Upper lobe of left lung (tissue), 6 donors: ENCODE measurements at regions not wholly inside any gene's neighbourhood (a gene's known extent, or its start where the extent isn't known, plus 50 kb on each side); places are given as distances from the start of the nearest gene placed in this dataset.

Source experiments
- ATAC-seq, 2 donors: fragments of 200-7000 bp; cut with Tn5 transposase; one replicate each; pipeline ENCODE4 v1.9.1; 2022; ENCODE audit warnings: mild to moderate bottlenecking in 2 of 2, moderate library complexity in 2 of 2; ENCODE audit not compliant: low FRiP score in 2 of 2
- DNase-seq, 2 donors: peaks; one replicate each; pipeline ENCODE4 v3.0.0-alpha.2; 2019 to 2020
- H3K27ac ChIP-seq, 4 donors: fragments of 200-600 bp; sonication (generic); one replicate each; pipeline ENCODE4 v1.5.1; 2016 to 2019
- H3K27me3 ChIP-seq, 4 donors: fragments of 200-600 bp; sonication (generic); one replicate each; pipeline ENCODE4 v1.5.1; 2017 to 2019
- H3K36me3 ChIP-seq, 4 donors: fragments of 200-600 bp; sonication (generic); one replicate each; pipeline ENCODE4 v1.5.1; 2016 to 2019
- H3K4me1 ChIP-seq, 4 donors: fragments of 200-600 bp; sonication (generic); one replicate each; pipeline ENCODE4 v1.5.1; 2018 to 2019
- H3K4me3 ChIP-seq, 4 donors: fragments of 200-600 bp; sonication (generic); one replicate each; pipeline ENCODE4 v1.5.1; 2017 to 2019; ENCODE audit warnings: mild to moderate bottlenecking in 2 of 4, moderate library complexity in 1 of 4
- H3K9me3 ChIP-seq, 4 donors: fragments of 200-600 bp; sonication (generic); one replicate each; pipeline ENCODE4 v1.5.1; 2018 to 2019
- CTCF ChIP-seq, 6 experiments: fragments of 450-650 bp in 4 of 6; fragments of 200-600 bp in 2 of 6; sonication (generic) in 2 of 6; IDR thresholded peaks; one replicate each; pipeline ENCODE4 v1.5.1; 2016 to 2019; ENCODE audit warnings: antibody characterized with exemption in 6 of 6
- EP300 ChIP-seq, 4 donors: sonication (generic); formaldehyde crosslinking; IDR thresholded peaks; one replicate each; pipeline ENCODE4 v1.5.1; 2017; ENCODE audit warnings: antibody characterized with exemption in 4 of 4, control low read depth in 2 of 4
- POLR2A ChIP-seq, 4 donors: fragments of 450-650 bp; IDR thresholded peaks; one replicate each; pipeline ENCODE4 v1.5.1; 2016 to 2017; ENCODE audit warnings: antibody characterized with exemption in 4 of 4, mild to moderate bottlenecking in 2 of 4
- POLR2AphosphoS5 ChIP-seq, 2 donors: sonication (generic); formaldehyde crosslinking; IDR thresholded peaks; one replicate each; pipeline ENCODE4 v1.5.1; 2017; ENCODE audit warnings: antibody characterized with exemption in 2 of 2
- WGBS, 2 donors: methylation state at CpG; one replicate each; pipeline ENCODE4 v1.1.5; 2017 to 2018; 5-methylcytosine and 5-hydroxymethylcytosine counted together
- donor health status: DM: no; HTN: no; CAD: no; lungs with moderate emphysema.
- donor health status: DM: no; HTN: yes; CAD: no; lungs with severe emphysema.

DNA sequence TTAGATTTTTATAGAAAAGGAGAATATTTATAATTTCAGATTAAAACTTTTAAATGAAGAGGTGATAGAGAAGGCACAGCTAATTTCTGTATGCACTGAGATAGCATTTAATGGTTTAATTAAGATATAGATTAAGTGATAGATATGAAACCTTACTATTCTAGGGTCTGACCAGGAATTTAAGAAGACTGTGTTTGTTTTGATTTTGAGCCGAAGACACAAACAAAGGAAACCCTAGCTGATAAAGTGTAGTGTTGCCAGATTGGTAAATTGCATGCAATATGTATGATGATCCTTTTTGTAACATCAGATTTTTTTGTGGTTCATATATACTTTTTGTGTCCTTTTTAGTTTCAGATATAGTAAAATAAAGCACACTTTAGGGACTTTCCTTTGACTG lies 141.8 kb downstream of the ZPLD1 start:
- H3K27ac ChIP-seq = no peak overlapping the region
- TF ChIP-seq EP300 (IDR thresholded peaks at IDR 0.05) (no peak), POLR2AphosphoS5 (IDR thresholded peaks at IDR 0.05) (no peak), CTCF (IDR thresholded peaks at IDR 0.05) (no peak), POLR2A (IDR thresholded peaks at IDR 0.05) (no peak)
- no peaks in the 10 kb centered on the region for H3K27me3 ChIP-seq
- ATAC-seq (no peak), DNase-seq (no peak)
- no peaks in the 10 kb centered on the region for H3K9me3 ChIP-seq
- no peaks in the 10 kb centered on the region for H3K36me3 ChIP-seq
- no peak overlapping the region for H3K4me3 ChIP-seq
- H3K4me1 ChIP-seq = no peaks in the 10 kb centered on the region
- WGBS, 2 donors = 59 to 60% methylated on average over 1 of the region's 1 CpG

- Histone ChIP-seq H3K27me3 (no peaks in the 10 kb centered on the region), H3K4me3 (no peak overlapping the region), H3K4me1 (no peaks in the 10 kb centered on the region), H3K27ac (no peak overlapping the region), H3K9me3 (no peaks in the 10 kb centered on the region), H3K36me3 (no peaks in the 10 kb centered on the region)
- 80 to 89% methylated on average over 1 of the region's 1 CpG for WGBS, 2 donors
- TF ChIP-seq POLR2A (IDR thresholded peaks at IDR 0.05) (no peak), EP300 (IDR thresholded peaks at IDR 0.05) (no peak), CTCF (IDR thresholded peaks at IDR 0.05) (no peak), POLR2AphosphoS5 (IDR thresholded peaks at IDR 0.05) (no peak)
- ATAC-seq = no peak
- DNase-seq = no peak
Measured at GRCh38 chr3:102577082-102577789, 142.4 kb downstream of the ZPLD1 start.

DNA sequence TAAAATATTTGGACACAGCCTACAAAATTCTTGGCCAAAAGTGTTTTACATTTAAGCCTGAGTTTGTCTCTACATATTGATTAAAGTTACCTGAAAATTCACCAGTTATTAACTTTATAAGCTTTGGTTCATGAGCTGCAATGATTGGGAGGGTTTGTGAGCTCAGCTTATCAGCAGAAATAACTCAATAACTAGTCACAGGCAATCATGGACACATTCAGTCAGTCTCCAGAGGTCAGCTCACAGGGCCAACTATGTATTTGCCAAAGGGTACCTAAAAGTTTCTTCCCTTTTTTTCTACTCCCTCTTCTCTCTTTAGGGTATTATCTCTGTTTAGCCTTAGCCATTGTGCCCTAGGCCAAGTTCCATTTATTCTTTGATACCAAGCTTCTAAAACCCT lies 145.9 kb downstream of the ZPLD1 start:
- no peak for TF ChIP-seq CTCF (IDR thresholded peaks at IDR 0.05)
- no peak for TF ChIP-seq POLR2AphosphoS5 (IDR thresholded peaks at IDR 0.05)
- TF ChIP-seq POLR2A (IDR thresholded peaks at IDR 0.05) = no peak
- TF ChIP-seq EP300 (IDR thresholded peaks at IDR 0.05) = no peak

GRCh38 chr3:102586485-102586884 lies 151.7 kb downstream of the ZPLD1 start:
- no peak for ATAC-seq
- Histone ChIP-seq H3K4me1 (no peaks in the 10 kb centered on the region), H3K27ac (no peak overlapping the region), H3K36me3 (no peaks in the 10 kb centered on the region), H3K4me3 (no peak overlapping the region), H3K27me3 (no peaks in the 10 kb centered on the region), H3K9me3 (no peaks in the 10 kb centered on the region)
- WGBS, 2 donors = 76 to 86% methylated on average over 4 of the region's 4 CpGs
- no peak for TF ChIP-seq POLR2AphosphoS5 (IDR thresholded peaks at IDR 0.05)
- TF ChIP-seq CTCF (IDR thresholded peaks at IDR 0.05) = no peak
- no peak for TF ChIP-seq POLR2A (IDR thresholded peaks at IDR 0.05)
- TF ChIP-seq EP300 (IDR thresholded peaks at IDR 0.05) = no peak
- DNase-seq = no peak

More for the DNA sequence above, 145.9 kb downstream of the ZPLD1 start:
- no peak overlapping the region for H3K27ac ChIP-seq
- no peak for ATAC-seq
- no peaks in the 10 kb centered on the region for H3K4me1 ChIP-seq
- DNase-seq = no peak
- no peaks in the 10 kb centered on the region for H3K9me3 ChIP-seq
- H3K4me3 ChIP-seq = no peak overlapping the region
- no peaks in the 10 kb centered on the region for H3K27me3 ChIP-seq
- no peaks in the 10 kb centered on the region for H3K36me3 ChIP-seq
